HepG2 (cell line): ENCODE measurements at regions not wholly inside any gene's neighbourhood (a gene's known extent, or its start where the extent isn't known, plus 50 kb on each side); places are given as distances from the start of the nearest gene placed in this dataset.

Experiments used
- ATAC-seq: fragments of 200-7000 bp; cut with Tn5 transposase; 3 replicates; pipeline ENCODE4 v1.9.1; 2020; ENCODE audit warnings: mild to moderate bottlenecking, moderate library complexity
- BruUV-seq: library from RNA; stranded (reverse); fragments of 400-500 nt; replicated peaks from 2 replicates; lab custom pipeline; 2021; lab: Mats Ljungman, UMichigan
- CTCF ChIA-PET: fragments of 300-600 bp; formaldehyde crosslinking; extraction: SDS; loops from one replicate; lab custom pipeline; 2021; ENCODE audit warnings: low total read pairs, inconsistent platforms, low intra/inter-chr PET ratio; lab: Yijun Ruan, JAX
- POLR2A ChIA-PET: fragments of 350-600 bp; sonication (Branson Sonifier 250); formaldehyde crosslinking; loops from one replicate; lab custom pipeline; 2020; ENCODE audit warnings: antibody characterized with exemption, inconsistent platforms; lab: Yijun Ruan, JAX
- DNase-seq: peaks from one replicate; pipeline ENCODE4 v3.0.0-alpha.2; 2015; ENCODE audit warnings: low spot score
- FAIRE-seq: peaks from 3 replicates; lab custom pipeline; 2011; peaks lifted over from hg19 to GRCh38; lab: Jason Lieb, UNC
- H2AFZ ChIP-seq: one replicate; pipeline ENCODE4 v1.6.1; 2011; ENCODE audit warnings: low read length, inconsistent platforms
- H3K27ac ChIP-seq: fragments of 300-600 bp; 3 replicates; pipeline ENCODE4 v1.8.0; 2011; ENCODE audit warnings: mixed run types, mild to moderate bottlenecking, mixed read lengths, low read length, inconsistent platforms; ENCODE audit not compliant: insufficient read depth; ENCODE audit errors: extremely low read length
- H3K27me3 ChIP-seq, 2 experiments: fragments of 200-600 bp in 1 of 2; 2 replicates in 1 of 2; 3 replicates in 1 of 2; pipeline versions ENCODE4 v1.6.0 to v1.8.0; 2011; ENCODE audit warnings: low read length in 2 of 2, mild to moderate bottlenecking in 2 of 2, moderate library complexity in 2 of 2, inconsistent platforms in 1 of 2; ENCODE audit not compliant: insufficient read depth in 2 of 2, control insufficient read depth in 1 of 2
- H3K36me3 ChIP-seq, 2 experiments: fragments of 200-600 bp in 1 of 2; replicated peaks in 1 of 2; 2 replicates in 1 of 2; 3 replicates in 1 of 2; pipeline versions ENCODE4 v1.5.1 to v1.8.0; 2011; ENCODE audit warnings: low read length in 2 of 2, inconsistent platforms in 1 of 2; ENCODE audit not compliant: insufficient read depth in 2 of 2, control insufficient read depth in 1 of 2
- H3K4me1 ChIP-seq: 2 replicates; pipeline ENCODE4 v1.5.1; 2012; ENCODE audit warnings: low read length, inconsistent platforms; ENCODE audit not compliant: insufficient read depth
- H3K4me2 ChIP-seq: 2 replicates; pipeline ENCODE4 v1.6.0; 2011; ENCODE audit warnings: low read depth, low read length, inconsistent platforms
- H3K4me3 ChIP-seq, 3 experiments: fragments of 200-600 bp in 1 of 3; sonication (generic), shearing (Covaris generic) in 1 of 3; replicated peaks in 1 of 3; 2 replicates each; pipeline ENCODE4 v1.5.1; 2011 to 2016; ENCODE audit warnings: low read length in 3 of 3, inconsistent platforms in 2 of 3, low read depth in 2 of 3, mild to moderate bottlenecking in 2 of 3, control low read depth in 1 of 3, mixed read lengths in 1 of 3; ENCODE audit not compliant: insufficient read depth in 1 of 3
- H3K79me2 ChIP-seq: one replicate; pipeline ENCODE4 v1.6.1; 2011; ENCODE audit warnings: low read length, inconsistent platforms; ENCODE audit not compliant: insufficient read depth
- H3K9ac ChIP-seq: 2 replicates; pipeline ENCODE4 v1.6.0; 2011; ENCODE audit warnings: mild to moderate bottlenecking, low read depth, low read length, inconsistent platforms; ENCODE audit not compliant: insufficient read depth
- H3K9me3 ChIP-seq: 2 replicates; pipeline ENCODE4 v1.5.1; 2012; ENCODE audit warnings: mild to moderate bottlenecking, low read length
- H4K20me1 ChIP-seq: 2 replicates; pipeline ENCODE4 v1.6.0; 2011; ENCODE audit warnings: inconsistent platforms, mild to moderate bottlenecking, low read length, moderate library complexity; ENCODE audit not compliant: insufficient read depth
- CAMTA2 ChIP-seq: sonication (generic); formaldehyde crosslinking; IDR thresholded peaks from 2 replicates; pipeline ENCODE4 v1.4.0; 2020; ENCODE audit warnings: mild to moderate bottlenecking, missing genetic modification reagents, borderline replicate concordance
- EEA1 ChIP-seq: sonication (generic); formaldehyde crosslinking; IDR thresholded peaks from 2 replicates; pipeline ENCODE4 v1.5.1; 2020; ENCODE audit warnings: mild to moderate bottlenecking, missing genetic modification reagents, borderline replicate concordance
- FOXP1 ChIP-seq, 2 experiments: fragments of 450-650 bp in 1 of 2; IDR thresholded peaks; 2 replicates each; pipeline ENCODE4 v1.6.1; 2017 to 2018; ENCODE audit warnings: antibody characterized with exemption in 1 of 2
- KDM4B ChIP-seq: sonication (generic); formaldehyde crosslinking; IDR thresholded peaks from 2 replicates; pipeline ENCODE4 v1.4.0; 2020; ENCODE audit warnings: missing genetic modification reagents
- MED13 ChIP-seq: sonication (generic); formaldehyde crosslinking; IDR thresholded peaks from 2 replicates; pipeline ENCODE4 v1.5.0; 2020; ENCODE audit warnings: missing genetic modification reagents
- MEIS1 ChIP-seq: sonication (generic); formaldehyde crosslinking; IDR thresholded peaks from 2 replicates; pipeline ENCODE4 v1.9.0; 2021; ENCODE audit warnings: mild to moderate bottlenecking, missing genetic modification reagents, moderate library complexity, borderline replicate concordance
- POLR2AphosphoS2 ChIP-seq: IDR thresholded peaks from 2 replicates; pipeline ENCODE4 v1.6.1; 2011; ENCODE audit warnings: low read depth, low read length, improper control_type of control experiment
- RFX3 ChIP-seq: IDR thresholded peaks from 2 replicates; pipeline ENCODE4 v1.6.1; 2016; ENCODE audit warnings: missing biosample characterization, missing genetic modification reagents
- SAFB2 ChIP-seq: sonication (generic); formaldehyde crosslinking; IDR thresholded peaks from 2 replicates; pipeline ENCODE4 v1.5.1; 2020; ENCODE audit warnings: missing genetic modification reagents, low read depth, mild to moderate bottlenecking, borderline replicate concordance
- TCF7L2 ChIP-seq: IDR thresholded peaks from 2 replicates; pipeline ENCODE4 v1.6.1; 2011; ENCODE audit warnings: mild to moderate bottlenecking, low read depth, low read length, moderate library complexity
- ZNF660 ChIP-seq: sonication (generic); formaldehyde crosslinking; IDR thresholded peaks from 2 replicates; pipeline ENCODE4 v1.5.1; 2020; ENCODE audit warnings: mild to moderate bottlenecking, low read depth, missing genetic modification reagents, borderline replicate concordance
- ZNF747 ChIP-seq: sonication (generic); formaldehyde crosslinking; IDR thresholded peaks from 2 replicates; pipeline ENCODE4 v1.8.1; 2023; ENCODE audit warnings: missing genetic modification reagents, mild to moderate bottlenecking, borderline replicate concordance
- WGBS: methylation state at CpG from one replicate; pipeline ENCODE4 v1.1.6; 2017; ENCODE audit warnings: low lambda C conversion rate; 5-methylcytosine and 5-hydroxymethylcytosine counted together
- in situ Hi-C: cut with HindIII; loops from 2 replicates; pipeline ENCODE4 v1.10.0; 2017; ENCODE audit warnings: low pct_unique_long_range_greater_than_20kb; ENCODE audit not compliant: extremely low pct_ligation_motif_present
- intact Hi-C: fragments of 100-400 bp; cut with micrococcal nuclease; formaldehyde crosslinking; loops from one replicate; pipeline ENCODE4 v1.10.0; 2022; ENCODE audit not compliant: unreplicated experiment
- TF ChIP-seq, protein P1 (sequence below): sonication (generic); formaldehyde crosslinking; IDR thresholded peaks from 2 replicates; pipeline ENCODE4 v1.4.0; 2020; ENCODE audit warnings: missing genetic modification reagents
- TF ChIP-seq, protein P2 (sequence below): sonication (generic); formaldehyde crosslinking; IDR thresholded peaks from 2 replicates; pipeline ENCODE4 v1.8.1; 2023; ENCODE audit warnings: mild to moderate bottlenecking, missing genetic modification reagents, borderline replicate concordance
- TF ChIP-seq, protein P3 (sequence below): sonication (generic); formaldehyde crosslinking; IDR thresholded peaks from 2 replicates; pipeline ENCODE4 v1.5.0; 2020; ENCODE audit warnings: missing genetic modification reagents
- TF ChIP-seq, protein P4 (sequence below): IDR thresholded peaks from 2 replicates; pipeline ENCODE4 v1.6.1; 2016; ENCODE audit warnings: low read depth, control low read depth
- TF ChIP-seq, protein P5 (sequence below): sonication (generic); formaldehyde crosslinking; IDR thresholded peaks from 2 replicates; pipeline ENCODE4 v1.8.1; 2022; ENCODE audit warnings: mild to moderate bottlenecking, missing genetic modification reagents

DNA sequence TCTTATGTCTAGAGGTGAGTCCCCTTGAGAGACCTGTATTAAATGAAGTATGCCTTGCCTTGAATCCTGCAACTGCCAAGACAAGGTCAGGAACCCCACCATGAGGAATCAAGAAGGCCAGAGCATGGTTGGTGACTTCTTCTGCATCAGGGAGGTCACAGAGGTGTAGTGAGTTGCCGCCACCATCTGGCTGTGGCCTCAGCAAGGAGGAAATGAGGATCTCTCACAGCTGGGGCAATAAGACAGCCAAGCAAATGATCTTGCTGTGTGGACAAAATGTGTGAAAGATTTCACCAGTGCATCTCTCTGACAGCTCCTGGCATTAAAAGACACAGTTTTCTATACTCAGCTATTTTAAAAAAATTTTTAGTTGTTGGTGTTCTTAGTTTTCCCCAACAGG, 611.0 kb downstream of the DOK5 start:
- Histone ChIP-seq H4K20me1 (no peaks in the 10 kb centered on the region), H3K27ac (no peak overlapping the region), H3K27me3 (no peaks in the 10 kb centered on the region), H3K79me2 (no peaks in the 10 kb centered on the region), H3K9ac (no peak overlapping the region), H3K36me3 (no peaks in the 10 kb centered on the region), H3K4me1 (no peaks in the 10 kb centered on the region), H3K9me3 (peaks cover 91% of the 10 kb centered on the region), H3K4me3 (no peak overlapping the region), H2AFZ (no peak overlapping the region), H3K4me2 (no peak overlapping the region)
- CTCF ChIA-PET: no interaction called here
- WGBS: 0% methylated on average over 1 of the region's 1 CpG
- DNase-seq (no peak), ATAC-seq (no peak), FAIRE-seq (no peak)
- in situ Hi-C loops: no loop called here
- BruUV-seq: no TSS peak
- TF ChIP-seq POLR2AphosphoS2: no peak
- TF ChIP-seq, protein P1, sequence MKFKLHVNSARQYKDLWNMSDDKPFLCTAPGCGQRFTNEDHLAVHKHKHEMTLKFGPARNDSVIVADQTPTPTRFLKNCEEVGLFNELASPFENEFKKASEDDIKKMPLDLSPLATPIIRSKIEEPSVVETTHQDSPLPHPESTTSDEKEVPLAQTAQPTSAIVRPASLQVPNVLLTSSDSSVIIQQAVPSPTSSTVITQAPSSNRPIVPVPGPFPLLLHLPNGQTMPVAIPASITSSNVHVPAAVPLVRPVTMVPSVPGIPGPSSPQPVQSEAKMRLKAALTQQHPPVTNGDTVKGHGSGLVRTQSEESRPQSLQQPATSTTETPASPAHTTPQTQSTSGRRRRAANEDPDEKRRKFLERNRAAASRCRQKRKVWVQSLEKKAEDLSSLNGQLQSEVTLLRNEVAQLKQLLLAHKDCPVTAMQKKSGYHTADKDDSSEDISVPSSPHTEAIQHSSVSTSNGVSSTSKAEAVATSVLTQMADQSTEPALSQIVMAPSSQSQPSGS (CRISPR knock-in tag): no peak
- TF ChIP-seq, protein P2, sequence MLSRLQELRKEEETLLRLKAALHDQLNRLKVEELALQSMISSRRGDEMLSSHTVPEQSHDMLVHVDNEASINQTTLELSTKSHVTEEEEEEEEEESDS (CRISPR knock-in tag): no peak
- TF ChIP-seq ZNF660 (CRISPR knock-in tag): no peak
- no peak for TF ChIP-seq MEIS1 (CRISPR knock-in tag)
- TF ChIP-seq SAFB2: no peak
- TF ChIP-seq, protein P3, sequence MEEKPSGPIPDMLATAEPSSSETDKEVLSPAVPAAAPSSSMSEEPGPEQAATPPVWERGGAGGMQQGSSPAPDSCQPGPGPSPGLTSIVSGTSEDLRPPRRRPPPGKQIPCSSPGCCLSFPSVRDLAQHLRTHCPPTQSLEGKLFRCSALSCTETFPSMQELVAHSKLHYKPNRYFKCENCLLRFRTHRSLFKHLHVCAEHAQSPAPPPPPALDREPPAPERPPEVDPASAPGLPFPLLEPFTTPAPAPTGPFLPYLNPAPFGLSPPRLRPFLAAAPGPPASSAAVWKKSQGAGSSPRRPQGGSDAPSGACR: no peak
- TF ChIP-seq, protein P4, sequence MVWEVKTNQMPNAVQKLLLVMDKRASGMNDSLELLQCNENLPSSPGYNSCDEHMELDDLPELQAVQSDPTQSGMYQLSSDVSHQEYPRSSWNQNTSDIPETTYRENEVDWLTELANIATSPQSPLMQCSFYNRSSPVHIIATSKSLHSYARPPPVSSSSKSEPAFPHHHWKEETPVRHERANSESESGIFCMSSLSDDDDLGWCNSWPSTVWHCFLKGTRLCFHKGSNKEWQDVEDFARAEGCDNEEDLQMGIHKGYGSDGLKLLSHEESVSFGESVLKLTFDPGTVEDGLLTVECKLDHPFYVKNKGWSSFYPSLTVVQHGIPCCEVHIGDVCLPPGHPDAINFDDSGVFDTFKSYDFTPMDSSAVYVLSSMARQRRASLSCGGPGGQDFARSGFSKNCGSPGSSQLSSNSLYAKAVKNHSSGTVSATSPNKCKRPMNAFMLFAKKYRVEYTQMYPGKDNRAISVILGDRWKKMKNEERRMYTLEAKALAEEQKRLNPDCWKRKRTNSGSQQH (CRISPR knock-in tag): no peak
- TF ChIP-seq, protein P5, sequence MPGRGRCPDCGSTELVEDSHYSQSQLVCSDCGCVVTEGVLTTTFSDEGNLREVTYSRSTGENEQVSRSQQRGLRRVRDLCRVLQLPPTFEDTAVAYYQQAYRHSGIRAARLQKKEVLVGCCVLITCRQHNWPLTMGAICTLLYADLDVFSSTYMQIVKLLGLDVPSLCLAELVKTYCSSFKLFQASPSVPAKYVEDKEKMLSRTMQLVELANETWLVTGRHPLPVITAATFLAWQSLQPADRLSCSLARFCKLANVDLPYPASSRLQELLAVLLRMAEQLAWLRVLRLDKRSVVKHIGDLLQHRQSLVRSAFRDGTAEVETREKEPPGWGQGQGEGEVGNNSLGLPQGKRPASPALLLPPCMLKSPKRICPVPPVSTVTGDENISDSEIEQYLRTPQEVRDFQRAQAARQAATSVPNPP: no peak
- TF ChIP-seq FOXP1 (IDR thresholded peaks at IDR 0.05): no peak
- no peak for TF ChIP-seq FOXP1 (CRISPR knock-in tag; IDR thresholded peaks at IDR 0.05)
- no peak for TF ChIP-seq TCF7L2
- TF ChIP-seq CAMTA2 (CRISPR knock-in tag): no peak
- no peak for TF ChIP-seq ZNF747 (CRISPR knock-in tag)
- no peak for TF ChIP-seq RFX3 (CRISPR knock-in tag)
- no peak for TF ChIP-seq KDM4B (CRISPR knock-in tag)
- TF ChIP-seq EEA1 (CRISPR knock-in tag): no peak
- TF ChIP-seq MED13 (CRISPR knock-in tag): no peak
- POLR2A ChIA-PET: no interaction called here
- intact Hi-C loops: no loop called here
